AML-193 (cell line): ENCODE measurements at regions not wholly inside any gene's neighbourhood (a gene's known extent, or its start where the extent isn't known, plus 50 kb on each side); places are given as distances from the start of the nearest gene placed in this dataset.

Source experiments
- DNase-seq, 2 experiments: peaks; one replicate each; lab custom pipeline; 2025; lab: John Stamatoyannopoulos, UW

DNA sequence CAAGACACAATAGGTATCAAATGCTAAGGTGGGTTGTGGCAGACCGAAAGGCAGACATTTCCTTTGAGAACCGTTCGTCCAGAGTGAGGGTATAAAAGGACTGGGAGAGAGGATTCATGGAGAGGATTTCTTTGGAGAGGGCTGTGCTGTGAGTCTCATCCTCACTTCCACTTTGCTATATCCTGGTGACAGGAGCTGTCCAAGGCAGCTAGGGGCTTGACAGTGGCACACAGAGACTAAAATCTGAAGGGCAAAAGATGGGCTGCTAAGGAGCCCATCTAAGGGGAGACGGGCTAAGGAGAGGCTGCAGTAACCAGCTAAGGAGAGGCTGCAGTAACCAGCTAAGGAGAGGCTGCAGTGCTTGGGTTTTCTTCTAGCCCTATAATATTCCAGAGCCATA is 214.0 kb upstream of the ADRA1B start:
- no peak for DNase-seq

GRCh38 chr5:159702826-159703225 is 213.5 kb upstream of the ADRA1B start:
- no peak for DNase-seq

- DNase-seq: no peak
Observed at GRCh38 chr5:159704160-159704559, 212.1 kb upstream of the ADRA1B start.

DNA sequence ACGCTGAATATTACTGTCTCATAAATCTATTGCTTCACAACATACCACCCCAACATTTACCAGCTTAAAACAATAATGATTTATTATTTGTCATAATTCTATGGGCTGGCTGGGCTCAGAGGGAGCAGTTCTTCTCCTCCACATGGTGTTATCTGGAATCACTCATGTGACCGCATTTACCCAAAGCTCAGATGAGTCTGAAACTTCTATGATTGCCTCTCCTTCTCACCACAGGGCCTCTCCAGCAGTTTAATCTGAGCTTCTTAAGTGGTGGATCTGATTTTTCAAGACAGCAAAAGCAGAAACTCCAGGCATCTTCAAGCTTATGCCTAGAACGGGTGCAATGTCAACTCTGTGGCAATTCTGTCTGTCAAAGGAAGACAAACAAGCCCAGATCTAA is 210.3 kb upstream of the ADRA1B start:
- no peak for DNase-seq

DNA sequence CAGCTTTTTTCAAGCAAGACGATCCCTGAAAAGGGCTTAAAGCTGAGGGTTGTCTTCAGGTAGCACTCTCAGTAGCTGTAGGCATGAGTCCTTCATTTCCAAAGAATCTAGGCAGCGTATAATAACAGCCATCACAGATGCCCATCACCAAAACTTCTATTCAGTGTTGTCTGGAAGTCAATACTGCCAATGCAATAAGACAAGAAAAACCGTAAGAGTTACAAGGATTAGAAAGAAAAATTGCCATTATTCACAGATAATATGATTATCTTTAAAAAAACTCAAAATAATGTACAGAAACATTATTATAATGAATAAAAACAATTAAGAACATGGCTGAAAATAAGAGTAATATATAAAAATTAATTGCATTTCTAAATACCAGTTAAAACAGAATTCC is 208.2 kb upstream of the ADRA1B start:
- no peak for DNase-seq

- no peak for DNase-seq
Observed at GRCh38 chr5:159712672-159713071, 203.6 kb upstream of the ADRA1B start.

- no peak for DNase-seq
Observed at GRCh38 chr5:159713254-159713653, 203.0 kb upstream of the ADRA1B start.

DNA sequence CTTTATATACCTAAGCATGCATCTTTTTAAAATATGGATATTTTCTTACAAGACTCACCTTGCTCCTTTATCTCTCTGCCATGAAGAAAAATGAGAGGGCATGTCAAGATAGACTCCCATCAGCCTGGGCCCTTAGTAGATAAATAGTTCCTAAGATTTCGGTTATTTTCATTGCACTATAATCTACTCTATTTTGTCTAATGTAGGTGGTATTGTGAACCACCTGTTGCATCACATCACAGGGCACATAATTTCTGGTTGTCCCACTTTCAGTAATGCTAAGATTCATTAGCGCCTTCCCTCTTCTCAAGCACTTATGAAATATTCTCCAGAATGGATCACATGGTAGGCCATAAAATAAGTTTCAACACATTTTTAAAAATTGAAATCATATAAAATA is 202.5 kb upstream of the ADRA1B start:
- DNase-seq: no peak

GRCh38 chr5:159725475-159725874 is 190.8 kb upstream of the ADRA1B start:
- DNase-seq: no peak

- no peak for DNase-seq
Observed at GRCh38 chr5:159727167-159727566, 189.1 kb upstream of the ADRA1B start.

- no peak for DNase-seq
Observed at GRCh38 chr5:159730285-159730684, 186.0 kb upstream of the ADRA1B start.

DNA sequence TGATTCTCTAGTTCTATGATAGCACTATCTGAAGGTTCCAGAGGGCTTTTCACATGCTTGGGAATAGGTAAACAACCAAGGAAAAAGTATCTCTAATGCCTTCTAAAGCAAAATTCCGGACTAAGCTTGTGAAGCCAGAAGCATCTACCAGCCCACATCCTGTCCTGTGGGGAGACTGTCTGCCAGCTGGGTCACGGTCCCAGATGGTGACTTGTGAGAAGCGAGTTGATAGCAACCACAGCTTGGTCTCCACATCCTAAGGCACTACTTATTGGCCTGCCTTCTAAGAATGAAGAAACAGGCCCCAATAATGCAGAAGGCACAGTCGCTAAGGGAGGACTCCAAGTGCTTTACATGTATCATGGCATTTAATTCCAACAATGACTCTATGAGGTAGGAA is 184.1 kb upstream of the ADRA1B start:
- DNase-seq: no peak

DNA sequence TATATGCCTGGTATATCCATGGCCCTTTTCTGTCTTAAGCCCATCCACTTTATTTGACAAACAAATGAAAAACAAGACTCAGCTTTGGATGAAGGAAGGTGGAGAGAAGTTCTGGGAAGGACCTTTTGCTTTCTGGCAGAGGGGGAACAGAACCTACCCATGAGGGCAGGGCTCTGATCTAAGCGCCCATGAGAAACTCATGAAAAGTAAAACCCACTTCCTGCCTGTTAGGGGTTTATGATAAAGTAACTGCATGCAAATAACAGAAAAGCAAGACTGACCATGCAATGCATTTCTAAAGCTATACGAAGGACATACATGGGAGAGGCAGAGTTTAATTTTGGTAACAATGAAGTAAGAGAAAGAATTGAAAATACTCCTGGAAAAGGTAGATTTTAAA is 181.9 kb upstream of the ADRA1B start:
- no peak for DNase-seq

DNA sequence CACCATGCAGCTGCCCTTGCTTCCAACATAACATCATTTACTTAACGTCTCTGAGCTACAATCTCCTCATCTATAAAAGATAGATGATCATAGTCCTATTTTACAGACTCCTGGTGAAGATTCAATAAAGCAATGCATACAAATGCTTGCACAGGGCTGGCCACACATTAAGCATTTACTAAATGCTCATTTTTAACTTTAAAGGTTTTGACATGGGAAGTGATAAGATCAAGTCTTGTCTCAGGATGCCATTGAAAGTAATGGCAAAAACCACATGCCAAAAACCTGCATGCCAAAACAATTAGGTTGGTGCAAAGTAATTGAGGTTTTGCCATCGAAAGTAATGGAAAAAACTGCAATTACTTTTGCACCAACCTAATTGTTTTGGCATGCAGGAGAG is 181.2 kb upstream of the ADRA1B start:
- no peak for DNase-seq

- DNase-seq: no peak
Observed at GRCh38 chr5:159735749-159736660, 180.3 kb upstream of the ADRA1B start.

GRCh38 chr5:159736844-159737243 is 179.4 kb upstream of the ADRA1B start:
- no peak for DNase-seq

DNA sequence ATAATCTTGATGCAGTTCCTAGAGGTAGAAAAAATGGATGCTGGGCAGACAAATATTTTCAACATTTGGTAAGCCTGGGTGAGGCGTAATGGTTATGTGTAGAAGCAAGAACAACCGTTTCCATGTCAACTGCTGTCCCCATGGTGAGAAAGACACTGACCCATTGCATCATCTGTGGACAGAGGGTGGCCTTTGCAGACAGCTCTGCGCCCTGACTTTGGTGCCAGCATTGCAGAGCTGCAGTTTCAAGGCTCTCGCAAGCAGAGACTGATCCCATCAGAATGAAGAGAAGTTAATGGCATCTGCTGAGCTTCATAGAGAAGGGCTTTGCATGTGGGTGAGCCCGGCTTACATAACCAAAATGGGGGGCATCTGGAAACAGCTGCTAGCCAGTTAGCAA is 179.0 kb upstream of the ADRA1B start:
- DNase-seq: no peak

DNA sequence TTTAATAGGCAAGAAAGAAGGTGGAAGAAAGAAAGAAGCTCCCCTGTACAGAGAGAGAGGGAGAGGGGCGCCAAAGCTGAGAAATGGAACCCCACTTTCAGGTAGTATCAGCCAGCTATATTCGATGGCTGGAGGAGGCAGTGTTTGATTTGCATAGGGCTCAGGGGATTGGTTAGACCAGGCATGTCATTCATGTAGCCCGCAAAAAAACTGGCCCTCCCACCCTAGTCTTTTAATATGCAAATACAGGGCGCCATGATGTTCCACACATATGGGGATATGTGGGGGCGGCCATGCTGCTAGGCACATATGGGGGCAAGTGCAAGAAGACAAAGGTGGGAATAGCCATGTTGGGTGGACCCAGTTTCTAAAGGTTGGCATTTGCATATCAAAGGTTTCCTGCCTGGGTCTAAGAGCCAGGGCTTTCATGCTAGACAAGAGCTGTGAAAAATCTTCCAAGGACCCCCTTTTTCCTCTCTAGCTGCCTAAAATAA is 174.4 kb upstream of the ADRA1B start:
- no peak for DNase-seq

- no peak for DNase-seq
Observed at GRCh38 chr5:159743234-159743633, 173.0 kb upstream of the ADRA1B start.

- DNase-seq: no peak
Observed at GRCh38 chr5:159746707-159747106, 169.6 kb upstream of the ADRA1B start.

DNA sequence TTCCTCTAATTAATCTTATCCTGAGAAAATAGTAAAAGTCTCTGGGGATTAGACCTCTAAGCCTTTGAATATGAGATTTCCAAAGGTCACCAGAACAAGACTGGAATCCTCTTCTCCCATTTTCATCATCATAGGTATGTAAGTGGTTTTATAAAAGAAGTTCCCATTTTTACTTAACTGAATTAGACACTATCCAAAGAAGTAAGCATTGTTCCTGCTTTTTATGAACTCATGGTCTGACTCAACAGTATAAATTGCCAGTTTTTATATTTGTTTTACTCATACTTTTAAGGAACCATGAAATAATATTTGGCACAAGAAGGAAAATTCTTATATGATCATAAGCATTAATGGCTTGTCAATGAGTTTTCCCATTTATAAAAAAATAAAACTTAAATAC is 167.1 kb upstream of the ADRA1B start:
- no peak for DNase-seq

DNA sequence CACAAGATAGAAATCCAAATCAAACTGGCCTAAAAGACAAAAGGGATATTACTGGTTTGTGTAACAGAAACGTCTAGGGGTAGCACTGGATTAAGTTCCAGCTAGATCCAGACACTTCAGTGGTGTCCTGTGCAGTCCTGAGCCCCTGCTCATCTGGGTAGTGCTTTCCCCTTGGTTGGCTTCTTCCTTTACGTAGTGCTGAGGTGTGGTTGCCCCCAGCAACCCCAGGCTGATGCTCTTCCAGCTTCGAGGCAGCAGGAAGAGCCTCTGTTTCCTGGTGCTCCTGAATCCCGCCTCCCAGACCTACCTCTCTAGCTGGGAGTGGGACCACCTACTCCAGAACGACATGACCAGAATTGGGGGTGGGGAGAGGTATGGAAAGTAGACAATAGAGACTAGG is 166.1 kb upstream of the ADRA1B start:
- DNase-seq: no peak

- no peak for DNase-seq
Observed at GRCh38 chr5:159751459-159751858, 164.8 kb upstream of the ADRA1B start.
